Osteoblast (primary cell): ENCODE measurements at regions not wholly inside any gene's neighbourhood (a gene's known extent, or its start where the extent isn't known, plus 50 kb on each side); places are given as distances from the start of the nearest gene placed in this dataset.
"Not testable (repeated sequence)": the region's sequence is repeated elsewhere in the genome, so short reads cannot be mapped to it uniquely, and the experiment has no call there.

ENCODE experiments used
- DNase-seq: peaks from one replicate; pipeline ENCODE4 v3.0.0; 2011; ENCODE audit warnings: low spot score, mixed read lengths; ENCODE audit not compliant: insufficient read length; ENCODE audit errors: missing footprints
- H2AFZ ChIP-seq: 2 replicates; pipeline ENCODE4 v1.6.0; 2011; ENCODE audit warnings: mild to moderate bottlenecking, low read length
- H3K27ac ChIP-seq: 2 replicates; pipeline ENCODE4 v1.5.1; 2011; ENCODE audit warnings: mild to moderate bottlenecking, low read depth, low read length, moderate library complexity
- H3K27me3 ChIP-seq: 2 replicates; pipeline ENCODE4 v1.6.0; 2012; ENCODE audit warnings: mild to moderate bottlenecking, control low read depth, inconsistent platforms, low read length, moderate library complexity; ENCODE audit not compliant: insufficient read depth
- H3K36me3 ChIP-seq: 2 replicates; pipeline ENCODE4 v1.5.1; 2011; ENCODE audit warnings: mild to moderate bottlenecking, low read length, control low read depth, moderate library complexity; ENCODE audit not compliant: insufficient read depth
- H3K4me1 ChIP-seq: 2 replicates; pipeline ENCODE4 v1.5.1; 2011; ENCODE audit warnings: mild to moderate bottlenecking, low read length, control low read depth, moderate library complexity; ENCODE audit not compliant: insufficient read depth
- H3K4me2 ChIP-seq: 2 replicates; pipeline ENCODE4 v1.6.0; 2011; ENCODE audit warnings: mild to moderate bottlenecking, low read length; ENCODE audit not compliant: insufficient read depth
- H3K4me3 ChIP-seq: fragments of 200-600 bp; sonication (generic); 3 replicates; pipeline ENCODE4 v1.5.1; 2012; ENCODE audit warnings: mild to moderate bottlenecking, low read length, inconsistent platforms; ENCODE audit not compliant: insufficient read depth
- H3K79me2 ChIP-seq: 2 replicates; pipeline ENCODE4 v1.6.0; 2012; ENCODE audit warnings: mild to moderate bottlenecking, low read length, control low read depth, inconsistent platforms; ENCODE audit not compliant: insufficient read depth
- H3K9me3 ChIP-seq: 2 replicates; pipeline ENCODE4 v1.5.1; 2011; ENCODE audit warnings: low read depth, low read length, control low read depth
- H4K20me1 ChIP-seq: 2 replicates; pipeline ENCODE4 v1.6.0; 2012; ENCODE audit warnings: mild to moderate bottlenecking, low read length, control low read depth; ENCODE audit not compliant: insufficient read depth
- TF ChIP-seq, protein P1 (sequence below): IDR thresholded peaks from 2 replicates; pipeline ENCODE4 v1.5.1; 2011; ENCODE audit warnings: mild to moderate bottlenecking, low read depth, low read length, moderate library complexity; ENCODE audit errors: extremely low read depth

DNA sequence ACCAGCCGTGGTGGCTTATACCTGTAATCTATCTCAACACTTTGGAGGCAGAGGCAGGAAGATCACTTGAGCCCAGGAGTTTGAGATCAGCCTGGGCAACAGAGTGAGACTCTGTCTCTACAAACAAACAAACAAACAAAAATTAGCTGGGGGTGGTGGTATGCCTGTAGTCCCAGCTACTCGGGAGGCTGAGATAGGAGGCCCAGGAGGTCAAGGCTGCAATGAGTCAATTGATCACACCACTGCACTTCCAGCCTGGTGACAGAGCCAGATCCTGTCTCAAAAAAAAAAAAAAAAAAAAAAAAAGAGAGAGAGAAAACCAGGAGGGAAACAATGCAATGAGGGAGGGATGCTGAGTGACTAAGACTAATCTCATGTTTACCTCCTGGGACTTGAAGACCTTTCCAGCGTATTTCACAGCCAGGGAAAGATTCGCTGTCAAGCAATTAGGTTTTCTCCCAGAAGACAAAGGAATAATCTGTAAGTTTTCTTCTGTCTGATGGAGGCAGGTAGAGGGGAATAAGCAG lies 51.1 kb upstream of the MIER3 start:
- H3K9me3 ChIP-seq, result no peaks in the 10 kb centered on the region
- no peak overlapping the region for H3K4me3 ChIP-seq
- H3K36me3 ChIP-seq, result no peaks in the 10 kb centered on the region
- no peak overlapping the region for H3K27ac ChIP-seq
- no peaks in the 10 kb centered on the region for H3K27me3 ChIP-seq
- TF ChIP-seq, protein P1, sequence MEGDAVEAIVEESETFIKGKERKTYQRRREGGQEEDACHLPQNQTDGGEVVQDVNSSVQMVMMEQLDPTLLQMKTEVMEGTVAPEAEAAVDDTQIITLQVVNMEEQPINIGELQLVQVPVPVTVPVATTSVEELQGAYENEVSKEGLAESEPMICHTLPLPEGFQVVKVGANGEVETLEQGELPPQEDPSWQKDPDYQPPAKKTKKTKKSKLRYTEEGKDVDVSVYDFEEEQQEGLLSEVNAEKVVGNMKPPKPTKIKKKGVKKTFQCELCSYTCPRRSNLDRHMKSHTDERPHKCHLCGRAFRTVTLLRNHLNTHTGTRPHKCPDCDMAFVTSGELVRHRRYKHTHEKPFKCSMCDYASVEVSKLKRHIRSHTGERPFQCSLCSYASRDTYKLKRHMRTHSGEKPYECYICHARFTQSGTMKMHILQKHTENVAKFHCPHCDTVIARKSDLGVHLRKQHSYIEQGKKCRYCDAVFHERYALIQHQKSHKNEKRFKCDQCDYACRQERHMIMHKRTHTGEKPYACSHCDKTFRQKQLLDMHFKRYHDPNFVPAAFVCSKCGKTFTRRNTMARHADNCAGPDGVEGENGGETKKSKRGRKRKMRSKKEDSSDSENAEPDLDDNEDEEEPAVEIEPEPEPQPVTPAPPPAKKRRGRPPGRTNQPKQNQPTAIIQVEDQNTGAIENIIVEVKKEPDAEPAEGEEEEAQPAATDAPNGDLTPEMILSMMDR, result no peak
- H3K79me2 ChIP-seq, result no peaks in the 10 kb centered on the region
- H3K4me2 ChIP-seq, result no peak overlapping the region
- DNase-seq, result no peak
- H2AFZ ChIP-seq, result no peak overlapping the region
- H3K4me1 ChIP-seq, result no peaks in the 10 kb centered on the region
- no peaks in the 10 kb centered on the region for H4K20me1 ChIP-seq

DNA sequence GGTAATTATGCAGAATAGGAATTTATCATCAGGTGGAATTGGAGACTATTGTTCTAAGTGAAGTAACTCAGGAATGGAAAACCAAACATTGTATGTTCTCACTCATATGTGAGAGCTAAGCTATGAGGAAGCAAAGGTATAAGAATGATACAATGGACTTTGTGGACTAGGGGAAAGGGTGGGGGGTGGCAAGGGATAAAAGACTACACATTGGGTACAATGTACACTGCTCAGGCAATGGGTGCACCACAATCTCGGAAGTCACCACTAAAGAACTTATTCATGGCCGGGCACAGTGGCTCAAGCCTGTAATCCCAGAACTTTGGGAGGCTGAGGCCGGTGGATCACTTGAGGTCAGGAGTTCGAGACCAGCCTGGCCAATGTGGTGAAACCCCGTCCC lies 51.6 kb upstream of the MIER3 start:
- H3K4me1 ChIP-seq, H2AFZ ChIP-seq, H3K9me3 ChIP-seq, H3K4me2 ChIP-seq, H3K27me3 ChIP-seq, H3K4me3 ChIP-seq, H4K20me1 ChIP-seq, DNase-seq, H3K36me3 ChIP-seq, H3K27ac ChIP-seq, H3K79me2 ChIP-seq: not testable (repeated sequence)

DNA sequence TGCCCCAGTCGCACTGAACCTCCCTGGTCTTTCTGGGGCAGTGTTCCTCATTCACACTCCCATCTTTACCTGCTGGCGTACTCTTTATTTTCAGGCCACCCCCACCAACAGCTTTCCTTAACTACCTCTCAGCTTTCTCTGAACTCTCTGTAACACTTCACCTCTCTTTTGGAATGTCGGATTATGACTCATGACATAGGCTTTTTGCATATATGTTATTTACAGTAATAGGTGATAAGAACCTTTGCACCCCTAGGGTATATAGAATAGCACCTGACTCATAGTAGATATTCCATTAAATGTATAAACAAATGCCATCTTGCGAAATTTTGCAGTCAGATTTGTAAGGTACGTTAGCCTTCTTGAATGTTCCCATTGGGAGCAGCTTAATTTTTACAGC lies 52.9 kb upstream of the MIER3 start:
- Histone ChIP-seq H3K27ac (no peak overlapping the region), H3K9me3 (no peaks in the 10 kb centered on the region), H3K36me3 (no peaks in the 10 kb centered on the region), H4K20me1 (no peaks in the 10 kb centered on the region), H3K4me1 (no peaks in the 10 kb centered on the region), H3K4me2 (no peak overlapping the region), H3K79me2 (no peaks in the 10 kb centered on the region), H3K27me3 (no peaks in the 10 kb centered on the region), H3K4me3 (no peak overlapping the region), H2AFZ (no peak overlapping the region)
- TF ChIP-seq, protein P1, result no peak
- DNase-seq, result no peak

DNA sequence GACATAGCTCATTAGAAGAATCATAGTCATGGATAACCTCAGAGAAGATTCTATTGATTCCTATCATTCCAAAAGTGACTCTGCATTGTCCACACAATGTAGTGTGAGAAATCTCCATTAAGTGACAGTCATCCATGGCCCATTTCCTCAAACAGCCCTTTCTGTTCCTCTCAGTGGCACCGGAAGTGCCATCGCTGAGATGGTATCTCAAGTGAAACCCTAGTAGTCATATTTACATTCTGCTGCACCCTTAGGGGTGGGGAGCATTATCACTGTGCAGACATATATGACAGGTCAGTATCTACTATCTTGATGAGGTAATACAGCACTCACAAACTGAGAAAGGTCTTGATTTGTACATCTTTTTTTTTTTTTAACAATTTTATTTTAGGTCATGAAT lies 55.4 kb upstream of the MIER3 start:
- no peak for DNase-seq
- Histone ChIP-seq H3K4me3 (no peak overlapping the region), H3K4me2 (no peak overlapping the region), H3K9me3 (no peaks in the 10 kb centered on the region), H3K36me3 (no peaks in the 10 kb centered on the region), H3K4me1 (no peaks in the 10 kb centered on the region), H3K27ac (no peak overlapping the region), H4K20me1 (no peaks in the 10 kb centered on the region), H2AFZ (no peak overlapping the region), H3K27me3 (no peaks in the 10 kb centered on the region), H3K79me2 (no peaks in the 10 kb centered on the region)
- TF ChIP-seq, protein P1, result no peak
